HG03378 (cell line): ENCODE measurements at regions not wholly inside any gene's neighbourhood (a gene's known extent, or its start where the extent isn't known, plus 50 kb on each side); places are given as distances from the start of the nearest gene placed in this dataset.
"Not testable (repeated sequence)": the region's sequence is repeated elsewhere in the genome, so short reads cannot be mapped to it uniquely, and the experiment has no call there.

Source experiments
- ATAC-seq: cut with Tn5 transposase; IDR thresholded peaks from one replicate; pipeline ENCODE4 v1.9.1; 2021; ENCODE audit warnings: mild to moderate bottlenecking, moderate library complexity; ENCODE audit not compliant: unreplicated experiment

DNA sequence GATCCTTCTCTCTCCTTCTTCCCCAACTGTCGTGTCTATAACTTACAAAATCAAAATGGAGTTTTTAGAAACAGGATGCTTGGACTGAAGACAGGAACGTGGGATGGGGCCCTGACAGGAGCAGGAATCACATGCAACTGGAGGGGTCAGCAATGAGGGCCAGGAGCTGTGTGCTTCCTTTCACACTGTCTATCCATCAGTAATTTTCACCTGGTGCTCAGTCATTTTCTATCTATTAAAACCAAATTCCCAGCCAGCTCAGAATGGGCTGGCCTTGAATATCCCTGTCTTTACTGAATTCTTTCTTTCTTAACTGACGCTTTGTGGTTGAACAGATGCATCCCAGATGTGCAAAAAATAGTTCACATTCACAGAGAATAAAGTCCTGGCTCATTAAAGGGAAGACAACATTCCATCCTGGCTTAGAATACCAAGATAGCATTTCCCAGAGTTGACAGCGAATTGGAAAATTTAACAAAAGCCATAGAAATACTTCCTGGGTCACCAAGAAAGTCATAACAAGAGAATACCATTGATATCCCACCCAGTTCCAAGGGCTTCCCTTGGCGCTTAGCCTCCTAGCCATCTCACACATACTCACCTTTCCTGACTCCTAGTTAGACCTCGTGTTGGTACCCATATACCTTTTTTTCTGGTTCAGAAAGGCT is 588.1 kb downstream of the TTLL7 start:
- ATAC-seq, result not testable (repeated sequence)

DNA sequence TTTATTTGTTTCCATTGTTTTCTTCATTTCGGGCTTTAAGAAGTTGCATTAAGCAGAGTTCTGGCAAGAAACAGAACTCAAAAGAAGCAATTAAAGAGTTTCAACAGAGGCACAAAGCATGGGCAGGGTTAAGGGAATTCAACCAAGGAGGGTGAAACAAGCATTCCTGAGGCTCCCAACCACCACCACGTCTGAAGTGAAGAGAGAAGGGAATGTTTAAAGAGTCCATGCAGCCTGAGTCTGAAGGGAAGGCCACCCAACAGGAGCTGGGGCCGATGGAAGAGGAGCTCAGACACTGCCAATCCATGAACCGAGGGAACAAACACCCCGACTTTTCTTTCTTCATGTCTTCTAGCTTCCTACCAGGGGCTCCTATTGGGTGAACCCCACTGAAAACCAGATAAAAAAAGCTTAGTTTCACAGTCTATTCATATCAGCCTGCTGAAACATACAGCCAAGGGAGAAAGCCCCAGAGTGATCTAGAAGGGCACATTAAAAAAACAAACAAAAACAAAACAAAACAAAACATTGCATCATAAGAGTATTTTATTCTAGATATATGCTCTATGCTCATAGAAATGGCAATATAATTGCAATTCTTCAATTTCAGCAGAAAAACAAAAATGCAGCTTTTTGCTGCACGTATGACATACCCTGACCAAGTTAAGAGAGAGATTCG is 592.1 kb downstream of the TTLL7 start:
- ATAC-seq, result not testable (repeated sequence)

DNA sequence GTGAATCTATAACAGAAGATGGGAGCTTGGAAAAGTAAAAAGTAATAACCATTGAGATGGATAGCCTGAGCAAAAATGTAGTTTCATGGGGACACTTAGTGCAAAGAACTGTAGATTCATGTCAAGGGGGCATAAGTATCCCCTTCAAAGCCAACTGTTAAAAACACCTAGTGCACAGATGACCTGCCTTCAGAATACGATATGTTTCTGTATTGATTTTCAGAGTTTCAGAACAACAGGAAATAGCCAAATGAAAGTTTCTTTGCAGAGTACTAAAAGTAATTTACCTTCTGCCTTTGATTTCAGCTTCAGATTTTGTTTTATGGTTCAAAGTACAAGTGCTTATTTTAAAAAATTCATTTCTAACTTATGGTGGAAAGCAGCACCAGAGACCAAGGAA is 593.1 kb downstream of the TTLL7 start:
- peak; percentile 49 for ATAC-seq

DNA sequence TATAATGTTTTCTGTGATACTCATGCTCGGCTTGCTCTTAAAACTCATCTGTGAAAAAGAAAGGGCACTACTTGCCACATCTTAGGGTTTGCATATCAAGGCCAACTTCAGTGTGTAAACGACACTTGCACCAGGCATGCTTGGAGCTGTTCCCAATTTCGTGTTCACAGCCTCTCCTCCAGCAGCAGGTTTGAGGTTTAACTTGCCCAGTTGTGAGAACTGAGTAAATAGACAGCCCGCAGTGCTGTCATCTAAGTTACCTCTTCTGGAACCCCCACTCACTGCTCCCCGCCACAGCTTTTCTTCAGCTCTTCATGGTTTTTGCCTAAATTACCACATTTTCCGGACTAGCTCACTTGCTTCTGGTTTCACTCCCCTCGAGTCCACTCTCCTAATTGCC is 595.4 kb downstream of the TTLL7 start:
- not testable (repeated sequence) for ATAC-seq

DNA sequence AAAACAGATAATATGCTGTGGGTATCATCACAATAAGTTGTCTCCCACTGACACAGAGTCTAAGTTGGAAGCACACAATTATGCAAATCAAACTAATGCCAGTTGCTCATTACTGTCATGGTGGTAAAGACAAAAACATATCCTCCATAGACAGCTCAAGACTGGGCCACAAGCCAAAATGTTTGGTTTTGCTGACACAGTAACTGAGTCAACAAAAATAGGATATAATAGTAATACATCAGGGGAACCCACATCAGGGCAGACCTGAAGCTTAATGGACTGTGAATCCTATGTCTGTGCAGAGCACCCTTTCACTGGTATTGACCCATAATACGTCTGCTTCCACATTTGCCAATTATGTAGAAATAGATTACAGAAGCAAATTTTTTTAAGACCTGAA is 597.8 kb downstream of the TTLL7 start:
- ATAC-seq, result not testable (repeated sequence)

DNA sequence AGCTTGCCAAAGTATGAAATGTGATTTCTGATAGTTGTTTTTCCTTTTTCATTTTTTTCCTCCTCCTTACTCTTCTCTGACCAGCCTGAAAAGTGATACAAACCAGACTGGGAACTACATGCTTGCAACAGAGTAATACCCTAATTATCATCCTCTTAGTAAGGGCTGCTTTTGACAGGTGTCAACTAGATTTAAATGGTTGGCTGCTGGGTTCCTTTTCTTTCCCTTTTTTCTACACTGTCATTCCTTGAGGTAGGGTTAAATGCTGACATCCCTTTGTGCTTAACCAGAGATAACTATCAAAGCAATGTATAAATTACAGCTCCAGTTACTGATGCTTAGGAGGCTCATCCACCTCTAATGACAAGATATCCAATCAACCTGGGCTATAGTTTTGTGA is 598.8 kb downstream of the TTLL7 start:
- ATAC-seq, result not testable (repeated sequence)

DNA sequence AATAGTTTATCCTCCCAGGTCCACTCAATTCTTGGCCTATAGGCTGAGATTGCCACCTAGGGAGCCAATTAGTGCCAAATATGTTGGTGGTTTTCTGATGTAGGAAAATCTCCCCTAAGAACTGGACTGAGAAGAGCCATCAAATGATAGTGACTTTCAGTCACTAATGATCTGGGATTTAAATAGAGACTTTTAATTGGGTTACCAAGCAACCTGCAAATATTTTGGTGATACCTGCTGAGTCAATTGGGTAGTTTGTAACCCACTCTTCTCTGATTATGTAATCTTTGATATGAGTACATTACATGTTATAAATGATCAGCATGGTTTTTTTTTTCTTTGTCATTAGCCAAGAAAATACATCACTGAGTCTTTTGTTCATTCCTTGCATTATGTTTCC is 600.8 kb downstream of the TTLL7 start:
- ATAC-seq, result not testable (repeated sequence)

DNA sequence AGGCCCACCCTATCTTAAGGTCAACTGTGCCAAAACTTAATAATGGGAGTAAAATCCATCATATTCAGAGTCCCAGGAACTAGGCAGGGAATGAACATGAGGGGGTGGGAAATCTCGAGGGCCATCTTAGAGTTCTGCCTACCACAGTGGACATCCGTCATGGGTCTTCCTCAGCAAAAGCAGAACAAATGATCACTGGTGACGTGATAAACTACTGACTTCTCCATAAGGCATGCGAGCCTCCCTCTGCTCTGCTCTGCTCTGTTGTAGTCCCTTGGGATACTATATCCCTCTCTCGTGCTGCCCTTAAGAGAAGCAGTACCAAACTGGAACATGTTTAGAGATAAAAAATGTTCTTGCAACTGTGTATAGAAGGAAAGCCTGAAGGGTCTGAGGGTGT is 603.8 kb downstream of the TTLL7 start:
- not testable (repeated sequence) for ATAC-seq

DNA sequence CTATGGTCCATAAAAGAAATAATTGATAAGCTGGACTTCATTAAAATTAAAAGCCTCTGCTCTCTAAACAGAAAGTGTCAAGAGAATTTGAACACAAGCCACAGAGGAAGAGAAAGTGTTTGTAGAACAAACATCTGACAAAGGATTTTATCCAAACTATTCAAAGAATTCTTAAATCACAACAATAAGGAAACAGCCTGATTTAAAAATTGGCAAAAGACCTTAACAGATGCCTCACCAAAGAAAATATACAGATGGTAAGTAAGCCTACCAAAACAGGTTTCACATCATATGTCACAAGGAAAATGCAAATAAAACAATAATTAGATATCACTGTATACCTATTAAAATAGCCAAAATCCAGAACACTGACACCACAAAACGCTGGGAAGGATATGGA is 612.0 kb downstream of the TTLL7 start:
- not testable (repeated sequence) for ATAC-seq

DNA sequence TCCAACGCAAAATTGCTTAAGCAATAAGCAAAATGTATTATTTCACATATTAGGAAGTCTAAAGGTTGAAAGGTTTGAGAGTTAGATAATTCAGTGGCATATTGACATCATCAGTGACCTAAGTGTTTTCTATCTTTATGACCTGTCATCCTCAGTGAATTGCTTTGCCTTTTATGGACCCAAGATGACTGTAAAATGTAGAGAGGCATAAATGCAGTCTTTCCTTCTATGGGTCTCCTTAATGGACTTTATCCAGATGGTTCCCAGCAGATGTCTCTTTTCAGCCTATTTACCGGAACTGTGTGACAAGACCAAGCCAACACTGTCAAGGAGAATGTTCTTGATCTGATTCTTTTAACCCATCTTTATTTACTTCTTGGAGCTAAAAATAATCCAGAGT is 615.8 kb downstream of the TTLL7 start:
- ATAC-seq, result not testable (repeated sequence)

DNA sequence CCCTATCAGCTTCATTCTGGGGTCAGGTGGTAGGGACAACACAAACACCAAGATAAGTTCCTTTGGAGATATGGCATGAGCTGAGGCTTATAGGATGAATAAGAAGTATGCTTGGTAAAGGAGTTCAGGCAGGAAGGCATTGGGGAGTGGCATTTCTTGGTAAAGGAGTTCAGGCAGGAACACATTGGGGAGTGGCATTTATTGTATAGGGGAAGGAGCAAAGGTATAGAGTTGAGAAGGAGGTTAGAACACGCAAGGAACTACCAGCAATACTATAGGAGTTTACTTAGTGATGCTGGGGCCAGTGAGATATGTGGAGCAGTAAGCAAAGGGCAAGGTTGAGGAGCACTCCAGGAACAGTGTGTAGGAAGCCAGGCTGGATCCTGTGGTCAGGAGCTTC is 625.9 kb downstream of the TTLL7 start:
- ATAC-seq, result not testable (repeated sequence)

DNA sequence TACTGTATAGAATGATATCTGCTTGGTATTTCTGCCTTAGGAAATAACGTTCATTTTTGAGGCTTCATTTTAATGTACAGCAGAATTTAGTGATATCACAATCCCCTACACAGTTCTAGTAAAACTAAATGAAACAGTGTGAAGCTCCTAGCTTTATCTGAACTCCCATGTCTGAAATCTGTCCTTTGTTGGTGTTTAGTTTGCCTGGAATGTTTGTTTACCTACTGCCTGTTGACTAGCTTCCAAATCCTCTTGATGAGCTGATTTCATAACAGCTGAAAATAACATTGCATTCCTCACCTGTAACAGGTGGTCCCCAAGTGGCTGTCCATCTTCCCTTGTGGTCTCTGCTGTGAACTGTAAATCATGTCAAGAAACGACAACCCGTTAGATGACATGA is 629.1 kb downstream of the TTLL7 start:
- not testable (repeated sequence) for ATAC-seq

DNA sequence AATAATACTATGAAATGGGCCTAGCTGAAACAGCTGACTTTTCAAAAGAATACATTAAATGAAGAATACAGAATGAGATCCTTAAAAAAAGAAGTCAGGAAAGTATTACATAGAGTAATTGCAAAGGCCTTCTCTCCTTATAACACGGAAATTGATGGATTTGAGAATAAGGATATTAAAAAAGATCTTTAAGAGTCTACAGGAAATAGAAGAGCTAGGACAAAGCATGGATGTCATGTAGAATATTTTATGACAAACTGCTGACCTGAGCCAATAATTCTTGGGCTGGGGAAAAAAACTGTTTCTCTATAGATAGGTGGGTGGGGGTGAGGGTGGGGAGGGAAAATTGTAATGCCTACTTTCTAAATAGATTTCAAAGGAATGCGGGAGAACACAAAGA is 633.6 kb downstream of the TTLL7 start:
- ATAC-seq, result not testable (repeated sequence)

DNA sequence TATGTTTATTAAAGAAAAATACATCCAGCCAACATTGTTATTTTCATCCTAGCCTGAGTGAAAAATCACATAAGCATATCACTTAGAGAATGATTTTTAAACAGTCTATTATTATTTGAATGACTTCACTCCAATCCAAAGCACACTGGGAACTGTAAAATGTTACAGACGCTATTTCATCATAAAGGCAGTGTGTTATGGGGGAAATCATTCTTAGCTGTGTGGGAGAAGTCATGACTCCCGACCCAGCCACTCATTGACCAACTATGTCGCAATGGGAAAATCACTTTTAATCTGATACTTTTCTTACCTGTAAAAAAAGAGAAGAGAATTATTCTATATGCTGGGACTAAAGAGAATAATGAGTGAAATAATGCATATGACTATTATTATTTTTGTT is 653.6 kb downstream of the TTLL7 start:
- ATAC-seq, result not testable (repeated sequence)

DNA sequence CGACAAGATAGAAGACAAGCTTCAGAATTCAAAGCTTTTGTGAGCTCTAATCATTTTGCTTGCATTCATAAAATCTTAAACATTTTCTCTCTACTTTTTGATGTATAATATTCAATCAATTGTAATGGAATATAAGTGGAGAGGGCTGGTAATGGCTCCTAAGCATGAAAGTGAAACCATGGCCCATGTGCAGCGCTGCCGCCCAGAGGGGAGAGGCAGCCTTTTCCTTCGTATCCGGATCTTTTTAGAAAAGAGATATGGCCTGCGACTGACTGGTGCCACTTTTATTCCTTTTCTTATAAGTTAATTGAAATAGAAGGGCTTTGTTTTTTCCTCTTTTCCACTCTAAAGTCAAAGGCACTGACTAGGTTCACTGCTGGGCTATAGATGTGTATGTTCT is 655.2 kb downstream of the TTLL7 start:
- not testable (repeated sequence) for ATAC-seq

DNA sequence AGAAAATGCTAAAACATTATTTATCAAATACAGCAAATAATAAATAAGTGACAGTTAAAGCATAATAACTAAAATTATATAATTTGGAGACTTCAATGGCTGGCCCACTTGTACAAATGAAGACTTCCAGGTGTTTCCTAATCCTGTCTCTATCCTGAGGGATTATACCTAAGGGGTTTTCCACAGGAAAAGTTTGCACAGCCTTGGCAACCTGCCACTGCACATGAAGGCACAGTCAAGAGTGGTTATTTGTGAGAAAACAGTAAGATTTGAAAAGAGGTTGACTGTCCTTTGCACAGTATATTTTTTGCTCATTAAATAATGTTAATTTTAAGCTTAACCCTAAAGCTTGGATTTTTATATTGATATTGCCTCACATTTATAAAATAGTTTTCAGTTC is 655.9 kb downstream of the TTLL7 start:
- not testable (repeated sequence) for ATAC-seq

DNA sequence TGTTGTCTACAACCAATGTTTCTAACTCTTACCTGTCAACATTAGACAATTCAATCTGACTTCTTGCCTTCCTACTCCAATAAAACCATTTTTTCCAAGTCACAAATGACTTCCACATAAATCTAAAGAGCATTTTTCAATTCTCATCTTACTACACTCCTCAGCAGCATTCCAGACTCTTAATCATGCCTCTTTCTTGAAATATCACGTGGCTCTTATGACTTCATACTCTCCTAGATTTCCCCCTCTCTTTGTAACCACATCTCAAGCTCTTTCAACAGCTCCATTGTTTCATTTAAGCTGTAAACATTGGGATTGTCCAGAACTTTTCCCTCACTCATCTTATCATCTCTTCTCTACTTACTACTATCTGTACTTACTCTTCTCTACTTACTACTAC is 666.6 kb downstream of the TTLL7 start:
- ATAC-seq, result not testable (repeated sequence)

DNA sequence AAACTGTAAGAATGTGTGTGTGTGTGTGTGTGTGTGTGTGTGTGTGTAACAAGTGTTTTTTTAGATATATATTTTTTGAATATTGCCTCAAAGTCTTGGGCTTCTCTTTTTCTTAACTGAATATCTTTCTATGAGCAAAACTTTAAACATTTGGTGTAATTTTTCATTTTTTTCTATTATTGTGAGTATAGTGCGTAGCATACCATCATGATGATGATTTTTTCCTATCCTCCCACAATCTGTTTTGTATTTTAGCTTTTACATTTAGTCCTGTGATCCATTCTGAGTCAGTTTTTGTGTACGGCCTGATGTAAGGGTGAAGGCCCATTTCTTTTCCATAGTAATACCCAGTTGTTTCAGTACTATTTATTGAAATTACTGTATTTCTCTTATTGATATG is 680.6 kb downstream of the TTLL7 start:
- no peak for ATAC-seq

DNA sequence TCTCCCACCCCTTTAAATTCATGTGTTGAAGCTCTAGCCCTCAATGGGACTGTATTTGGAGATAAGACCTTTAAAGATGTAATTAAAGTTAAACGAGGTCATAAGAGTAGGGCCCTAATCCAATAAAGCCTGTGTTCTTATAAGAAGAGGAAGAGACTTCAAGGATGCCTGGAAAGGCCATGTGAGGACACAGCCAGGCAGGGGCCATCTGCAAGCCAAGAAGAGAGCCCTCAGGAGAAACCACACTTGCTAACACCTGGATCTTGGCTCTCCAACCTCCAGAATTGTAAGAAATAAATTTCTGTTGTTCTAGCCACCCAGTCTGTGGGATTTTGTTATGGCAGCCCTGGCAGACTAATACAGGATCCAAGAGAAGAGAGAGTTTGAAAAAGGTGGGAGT is 683.5 kb downstream of the TTLL7 start:
- not testable (repeated sequence) for ATAC-seq

DNA sequence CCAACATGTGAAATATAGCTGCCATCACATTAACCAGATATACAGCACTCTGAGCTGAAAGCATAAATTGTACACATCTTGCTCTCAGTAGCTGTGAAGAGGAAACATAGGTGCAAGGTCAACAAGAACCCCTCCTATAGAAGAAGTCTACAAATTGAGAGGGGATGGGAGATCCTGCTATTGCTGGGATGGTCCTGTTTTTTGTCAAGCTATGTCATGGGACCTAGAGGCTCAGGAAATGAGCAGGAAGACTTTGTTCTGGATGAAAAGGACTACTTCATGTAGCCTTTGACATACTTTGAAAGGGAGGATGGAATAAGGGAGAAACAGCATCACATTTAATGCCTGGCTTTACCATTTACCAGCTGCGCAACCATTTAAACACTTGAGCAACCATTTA is 688.8 kb downstream of the TTLL7 start:
- ATAC-seq, result not testable (repeated sequence)

DNA sequence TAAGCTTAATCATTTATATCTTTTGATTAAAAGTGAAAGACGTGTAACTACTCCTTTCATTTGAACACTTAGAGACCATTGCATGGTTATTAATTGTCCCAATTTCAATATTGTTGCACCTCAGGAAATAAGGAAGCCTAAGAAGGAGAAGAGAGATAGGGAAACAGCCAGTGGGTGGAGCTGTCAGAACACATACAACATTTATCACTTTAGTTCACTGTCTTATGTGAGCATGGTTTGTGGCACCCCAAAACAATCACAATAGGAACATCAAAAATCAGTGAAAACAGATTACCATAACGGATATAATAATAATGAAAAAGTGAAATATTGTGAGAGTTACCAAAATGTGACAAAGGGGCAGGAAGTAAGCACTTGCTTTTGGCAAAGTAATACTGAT is 689.9 kb downstream of the TTLL7 start:
- not testable (repeated sequence) for ATAC-seq

DNA sequence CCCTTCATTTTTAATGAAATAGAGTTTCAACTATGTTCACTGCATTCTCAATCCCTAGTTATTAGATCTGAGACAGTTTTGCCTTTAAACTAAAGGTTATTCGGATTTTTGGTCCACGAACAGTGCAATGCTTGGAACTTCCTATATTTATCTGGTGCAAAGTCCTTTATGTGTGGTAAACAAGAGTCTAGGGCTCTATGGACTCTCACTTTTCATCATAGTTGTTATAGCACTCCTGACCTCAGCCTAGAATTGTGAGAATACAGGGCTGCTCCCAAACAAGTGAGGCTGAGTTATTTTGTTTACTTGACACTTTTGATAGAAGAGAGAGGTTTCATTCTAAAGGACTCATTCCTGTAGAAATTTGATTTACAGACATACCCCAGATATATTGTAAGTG is 692.1 kb downstream of the TTLL7 start:
- ATAC-seq, result not testable (repeated sequence)
